Activated CD8-positive, alpha-beta memory T cell treated with anti-CD3 and anti-CD28 coated beads, Interleukin-2, amount 10 ng/mL, durations not matched to agents 7 days and 5 days (primary cell): ENCODE measurements at regions not wholly inside any gene's neighbourhood (a gene's known extent, or its start where the extent isn't known, plus 50 kb on each side); places are given as distances from the start of the nearest gene placed in this dataset.

Source experiments
- ATAC-seq: fragments of 150-1000 bp; cut with Tn5 transposase; one replicate; pipeline ENCODE4 v1.10.0; 2021; ENCODE audit warnings: moderate library complexity
- CTCF ChIA-PET: fragments of 350-600 bp; sonication (Branson Sonifier 250); formaldehyde crosslinking; loops from one replicate; lab custom pipeline; 2021; ENCODE audit warnings: antibody characterized with exemption; lab: Charles Lee
- DNase-seq: peaks from one replicate; pipeline ENCODE4 v3.0.0-alpha.2; 2020
- H3K27ac Mint-ChIP-seq: one replicate; pipeline ENCODE4 v1.8.0; 2021; ENCODE audit warnings: mild to moderate bottlenecking, mixed read lengths
- H3K27me3 Mint-ChIP-seq: one replicate; pipeline ENCODE4 v1.8.0; 2021; ENCODE audit warnings: mixed read lengths
- H3K36me3 Mint-ChIP-seq: one replicate; pipeline ENCODE4 v1.8.0; 2021; ENCODE audit warnings: mild to moderate bottlenecking, mixed read lengths
- H3K4me1 Mint-ChIP-seq: one replicate; pipeline ENCODE4 v1.8.0; 2021; ENCODE audit warnings: mixed read lengths
- H3K4me3 Mint-ChIP-seq: one replicate; pipeline ENCODE4 v1.8.0; 2021; ENCODE audit warnings: mild to moderate bottlenecking, moderate library complexity, mixed read lengths
- H3K9me3 Mint-ChIP-seq: one replicate; pipeline ENCODE4 v1.8.0; 2022; ENCODE audit warnings: low read depth, mixed read lengths

- no peaks in the 10 kb centered on the region for H3K9me3 Mint-ChIP-seq
- CTCF ChIA-PET, result no interaction called here
- DNase-seq (no peak), ATAC-seq (no peak)
- H3K27me3 Mint-ChIP-seq, result no peaks in the 10 kb centered on the region
- no peaks in the 10 kb centered on the region for H3K4me1 Mint-ChIP-seq
- H3K4me3 Mint-ChIP-seq, result no peak overlapping the region
- H3K27ac Mint-ChIP-seq, result no peak overlapping the region
- no peaks in the 10 kb centered on the region for H3K36me3 Mint-ChIP-seq
Observed at GRCh38 chr3:102617381-102617780, 182.6 kb downstream of the ZPLD1 start.

- ATAC-seq (no peak), DNase-seq (no peak)
- Mint-ChIP-seq H3K4me1 (no peaks in the 10 kb centered on the region), H3K27me3 (no peaks in the 10 kb centered on the region), H3K4me3 (no peak overlapping the region), H3K27ac (no peak overlapping the region), H3K9me3 (no peaks in the 10 kb centered on the region), H3K36me3 (no peaks in the 10 kb centered on the region)
- CTCF ChIA-PET, result no interaction called here
Observed at GRCh38 chr3:102619361-102619760, 184.5 kb downstream of the ZPLD1 start.

GRCh38 chr3:102629943-102630342 lies 195.1 kb downstream of the ZPLD1 start:
- DNase-seq, result no peak
- CTCF ChIA-PET, result no interaction called here
- no peak for ATAC-seq
- Mint-ChIP-seq H3K27me3 (no peaks in the 10 kb centered on the region), H3K36me3 (no peaks in the 10 kb centered on the region), H3K4me1 (no peaks in the 10 kb centered on the region), H3K9me3 (peaks cover 3% of the 10 kb centered on the region), H3K27ac (no peak overlapping the region), H3K4me3 (no peak overlapping the region)

GRCh38 chr3:102630531-102630930 lies 195.7 kb downstream of the ZPLD1 start:
- DNase-seq (no peak), ATAC-seq (no peak)
- H3K4me3 Mint-ChIP-seq, result no peak overlapping the region
- peaks cover 3% of the 10 kb centered on the region for H3K9me3 Mint-ChIP-seq
- no peak overlapping the region for H3K27ac Mint-ChIP-seq
- no peaks in the 10 kb centered on the region for H3K36me3 Mint-ChIP-seq
- no peaks in the 10 kb centered on the region for H3K27me3 Mint-ChIP-seq
- CTCF ChIA-PET, result no interaction called here
- no peaks in the 10 kb centered on the region for H3K4me1 Mint-ChIP-seq

GRCh38 chr3:102643546-102643945 lies 208.7 kb downstream of the ZPLD1 start:
- no peaks in the 10 kb centered on the region for H3K9me3 Mint-ChIP-seq
- no peak overlapping the region for H3K4me3 Mint-ChIP-seq
- CTCF ChIA-PET, result no interaction called here
- no peak for DNase-seq
- H3K27ac Mint-ChIP-seq, result no peak overlapping the region
- no peaks in the 10 kb centered on the region for H3K36me3 Mint-ChIP-seq
- no peaks in the 10 kb centered on the region for H3K4me1 Mint-ChIP-seq
- no peaks in the 10 kb centered on the region for H3K27me3 Mint-ChIP-seq
- no peak for ATAC-seq

GRCh38 chr3:102646557-102646956 lies 211.7 kb downstream of the ZPLD1 start:
- Mint-ChIP-seq H3K36me3 (no peaks in the 10 kb centered on the region), H3K9me3 (no peaks in the 10 kb centered on the region), H3K27ac (no peak overlapping the region), H3K27me3 (no peaks in the 10 kb centered on the region), H3K4me1 (no peaks in the 10 kb centered on the region), H3K4me3 (no peak overlapping the region)
- ATAC-seq (no peak), DNase-seq (no peak)
- CTCF ChIA-PET, result no interaction called here

- Mint-ChIP-seq H3K27ac (no peak overlapping the region), H3K4me3 (no peak overlapping the region), H3K9me3 (peaks cover 1% of the 10 kb centered on the region), H3K36me3 (no peaks in the 10 kb centered on the region), H3K4me1 (no peaks in the 10 kb centered on the region), H3K27me3 (peaks cover 10% of the 10 kb centered on the region)
- CTCF ChIA-PET, result interaction anchor here (2.5 kb wide), 1 partner anchor 12 kb away, joined by 9 read pairs; no protein-coding TSS in a partner anchor
- ATAC-seq, result no peak
- no peak for DNase-seq
Observed at GRCh38 chr3:102660653-102661052, 225.8 kb downstream of the ZPLD1 start.

- Mint-ChIP-seq H3K27me3 (peaks cover 13% of the 10 kb centered on the region), H3K9me3 (peaks cover 1% of the 10 kb centered on the region), H3K4me1 (no peaks in the 10 kb centered on the region), H3K36me3 (no peaks in the 10 kb centered on the region), H3K4me3 (no peak overlapping the region), H3K27ac (no peak overlapping the region)
- CTCF ChIA-PET, result interaction anchor here (2.5 kb wide), 1 partner anchor 11 kb away, joined by 9 read pairs; no protein-coding TSS in a partner anchor
- DNase-seq (no peak), ATAC-seq (no peak)
Observed at GRCh38 chr3:102661707-102662497, 227.1 kb downstream of the ZPLD1 start.

- CTCF ChIA-PET, result no interaction called here
- Mint-ChIP-seq H3K27me3 (peaks cover 17% of the 10 kb centered on the region), H3K4me3 (no peak overlapping the region), H3K9me3 (peaks cover 1% of the 10 kb centered on the region), H3K4me1 (no peaks in the 10 kb centered on the region), H3K36me3 (no peaks in the 10 kb centered on the region), H3K27ac (no peak overlapping the region)
- no peak for ATAC-seq
- DNase-seq, result no peak
Observed at GRCh38 chr3:102662498-102662772, 227.6 kb downstream of the ZPLD1 start.

- DNase-seq, result no peak
- Mint-ChIP-seq H3K9me3 (no peaks in the 10 kb centered on the region), H3K36me3 (no peaks in the 10 kb centered on the region), H3K27ac (no peak overlapping the region), H3K4me3 (no peak overlapping the region), H3K27me3 (peaks cover 17% of the 10 kb centered on the region), H3K4me1 (no peaks in the 10 kb centered on the region)
- ATAC-seq, result no peak
- CTCF ChIA-PET, result no interaction called here
Observed at GRCh38 chr3:102664126-102664525, 229.3 kb downstream of the ZPLD1 start.

- Mint-ChIP-seq H3K4me1 (no peaks in the 10 kb centered on the region), H3K9me3 (no peaks in the 10 kb centered on the region), H3K27me3 (peaks cover 17% of the 10 kb centered on the region), H3K27ac (no peak overlapping the region), H3K36me3 (no peaks in the 10 kb centered on the region), H3K4me3 (no peak overlapping the region)
- CTCF ChIA-PET, result no interaction called here
- DNase-seq, result no peak
- no peak for ATAC-seq
Observed at GRCh38 chr3:102665183-102665582, 230.4 kb downstream of the ZPLD1 start.

GRCh38 chr3:102668247-102668646 lies 233.4 kb downstream of the ZPLD1 start:
- no peak for DNase-seq
- peaks cover 7% of the 10 kb centered on the region for H3K27me3 Mint-ChIP-seq
- H3K4me1 Mint-ChIP-seq, result no peaks in the 10 kb centered on the region
- CTCF ChIA-PET, result no interaction called here
- H3K36me3 Mint-ChIP-seq, result no peaks in the 10 kb centered on the region
- H3K9me3 Mint-ChIP-seq, result no peaks in the 10 kb centered on the region
- no peak overlapping the region for H3K4me3 Mint-ChIP-seq
- H3K27ac Mint-ChIP-seq, result no peak overlapping the region
- ATAC-seq, result no peak

GRCh38 chr3:102670986-102671385 lies 236.2 kb downstream of the ZPLD1 start:
- H3K4me1 Mint-ChIP-seq, result no peaks in the 10 kb centered on the region
- no peaks in the 10 kb centered on the region for H3K9me3 Mint-ChIP-seq
- H3K27me3 Mint-ChIP-seq, result peaks cover 10% of the 10 kb centered on the region
- CTCF ChIA-PET, result interaction anchor here (1.0 kb wide), 1 partner anchor 32 kb away, joined by 3 read pairs; no protein-coding TSS in a partner anchor
- ATAC-seq (no peak), DNase-seq (no peak)
- H3K36me3 Mint-ChIP-seq, result no peaks in the 10 kb centered on the region
- H3K4me3 Mint-ChIP-seq, result no peak overlapping the region
- H3K27ac Mint-ChIP-seq, result no peak overlapping the region

GRCh38 chr3:102672305-102672704 lies 237.5 kb downstream of the ZPLD1 start:
- DNase-seq, result no peak
- H3K36me3 Mint-ChIP-seq, result no peaks in the 10 kb centered on the region
- no peaks in the 10 kb centered on the region for H3K9me3 Mint-ChIP-seq
- no peak overlapping the region for H3K27ac Mint-ChIP-seq
- no peak for ATAC-seq
- H3K4me3 Mint-ChIP-seq, result no peak overlapping the region
- CTCF ChIA-PET, result interaction anchor here (1.0 to 2.7 kb wide), 3 partner anchors 11 to 737 kb away, joined by 3 to 9 read pairs (median 6); no protein-coding TSS in a partner anchor
- peaks cover 3% of the 10 kb centered on the region for H3K27me3 Mint-ChIP-seq
- no peaks in the 10 kb centered on the region for H3K4me1 Mint-ChIP-seq
